HG02610 (cell line): ENCODE measurements at regions not wholly inside any gene's neighbourhood (a gene's known extent, or its start where the extent isn't known, plus 50 kb on each side); places are given as distances from the start of the nearest gene placed in this dataset.

Experiments used
- ATAC-seq: cut with Tn5 transposase; IDR thresholded peaks from one replicate; pipeline ENCODE4 v1.9.1; 2021; ENCODE audit warnings: mild to moderate bottlenecking, moderate library complexity; ENCODE audit not compliant: unreplicated experiment

DNA sequence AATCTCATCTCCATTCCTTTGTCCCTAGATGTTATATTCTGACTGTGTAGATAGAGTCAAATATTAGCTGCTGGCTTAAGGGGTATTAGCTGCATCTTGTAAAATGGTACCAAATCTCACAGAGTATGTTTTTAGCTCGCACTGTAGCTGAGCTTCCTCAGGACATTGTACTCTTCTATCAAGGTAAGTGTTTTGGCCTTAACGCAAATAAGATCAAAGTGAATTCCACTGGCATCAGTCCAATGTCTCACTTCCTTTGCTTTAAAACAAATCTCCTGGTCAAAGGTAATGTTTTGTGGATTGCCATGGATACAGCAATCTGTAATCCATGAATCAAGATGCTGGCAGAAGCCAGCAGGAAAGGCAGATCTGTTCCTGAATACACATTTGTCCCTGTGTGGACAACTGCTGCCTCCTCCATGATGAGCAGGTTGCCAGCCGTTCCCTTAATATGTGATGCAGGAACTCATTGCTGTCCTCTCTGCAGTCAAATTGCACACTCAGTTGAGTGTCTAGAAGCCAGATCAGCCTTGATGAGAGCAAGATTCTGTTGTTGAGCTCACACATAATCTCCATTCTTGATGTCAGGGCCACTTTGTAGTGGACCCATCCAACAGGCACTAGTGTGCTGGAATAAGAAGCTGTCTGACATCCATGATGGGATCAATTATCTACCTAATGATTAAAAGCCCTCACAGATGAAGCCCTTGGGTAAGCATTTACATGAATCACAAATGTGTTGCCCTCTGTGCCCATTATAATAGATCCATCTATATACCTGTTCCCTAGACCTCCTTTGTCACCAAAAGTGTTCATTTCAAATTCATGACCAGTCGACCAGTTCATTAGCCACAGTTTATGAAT, 96.6 kb upstream of the AGTR1 start:
- ATAC-seq: no peak

DNA sequence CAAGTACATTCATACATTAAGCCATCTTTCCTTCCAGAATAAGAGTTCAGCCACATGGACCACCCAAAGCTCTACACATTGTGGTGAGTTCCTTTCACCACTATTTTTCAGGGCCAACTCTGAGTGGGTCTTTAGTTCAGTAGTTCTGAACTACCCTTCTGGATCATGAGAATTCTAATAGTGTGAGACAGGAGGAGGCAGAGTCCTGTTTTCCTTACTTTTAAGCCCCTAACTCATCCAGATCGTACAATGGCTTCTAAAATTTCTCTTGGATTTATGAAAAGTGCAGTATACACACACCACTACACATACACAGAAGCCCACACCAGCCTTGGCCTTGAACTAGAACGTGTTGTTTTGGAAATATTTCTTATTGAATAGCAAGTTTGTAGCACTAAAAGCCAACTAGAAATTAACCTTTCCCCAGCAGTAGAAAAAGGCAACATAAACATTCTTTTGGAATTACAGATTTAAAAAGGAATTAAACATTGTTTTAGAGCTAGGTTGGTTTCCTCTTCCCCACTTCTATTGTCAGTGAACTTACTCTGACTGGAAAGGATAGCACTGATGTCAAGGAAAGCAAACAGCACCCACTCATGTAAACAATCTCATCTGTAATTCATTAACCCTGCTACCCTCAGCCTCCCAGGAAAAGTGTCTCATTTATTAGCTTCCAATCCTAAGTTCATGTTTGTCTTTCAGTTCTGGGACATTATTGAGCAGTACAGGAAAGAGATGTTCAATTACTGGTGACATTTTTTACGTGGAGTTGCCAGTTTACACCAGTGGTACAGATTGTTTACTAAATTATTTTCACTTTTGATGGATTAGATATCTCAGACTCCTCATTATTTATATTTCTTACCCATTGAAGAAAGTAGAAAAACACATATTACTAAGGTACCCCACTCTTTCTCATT, 95.7 kb upstream of the AGTR1 start:
- ATAC-seq: no peak

DNA sequence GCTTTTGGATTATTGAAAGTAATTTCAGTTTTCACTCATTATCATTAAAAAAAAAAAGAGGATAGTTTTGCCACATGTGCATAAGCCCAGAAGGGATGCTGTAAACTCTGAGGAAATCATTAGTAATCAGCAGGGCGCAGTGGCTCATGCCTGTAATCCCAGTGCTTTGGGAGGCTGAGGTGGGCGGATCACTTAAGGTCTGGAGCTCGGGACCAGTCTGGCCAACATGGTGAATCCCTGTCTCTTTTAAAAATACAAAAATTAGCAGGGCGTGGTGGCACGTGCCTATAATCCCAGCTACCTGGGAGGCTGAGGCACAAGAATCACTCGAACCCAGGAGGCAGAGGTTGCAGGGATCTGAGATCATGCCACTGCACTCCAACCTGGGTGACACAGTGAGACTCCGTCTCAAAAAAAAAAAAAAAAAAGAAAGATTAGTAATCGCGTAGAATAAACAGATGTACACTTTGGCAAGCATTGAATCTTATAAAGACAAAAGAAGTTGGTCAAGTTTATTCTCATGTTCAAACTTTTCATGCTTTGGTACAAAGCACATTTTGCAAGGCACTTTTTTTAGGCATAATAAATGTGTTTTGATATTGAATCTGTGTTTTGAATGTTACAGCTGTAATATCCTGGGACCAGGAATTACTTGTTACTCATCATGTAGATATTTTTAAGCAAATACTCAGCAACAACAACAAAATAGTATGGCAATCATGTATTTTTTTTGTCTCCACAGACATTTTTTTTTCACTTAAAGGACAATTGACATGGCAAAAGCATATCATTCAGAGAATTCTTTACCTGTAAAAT, 93.2 kb upstream of the AGTR1 start:
- no peak for ATAC-seq

DNA sequence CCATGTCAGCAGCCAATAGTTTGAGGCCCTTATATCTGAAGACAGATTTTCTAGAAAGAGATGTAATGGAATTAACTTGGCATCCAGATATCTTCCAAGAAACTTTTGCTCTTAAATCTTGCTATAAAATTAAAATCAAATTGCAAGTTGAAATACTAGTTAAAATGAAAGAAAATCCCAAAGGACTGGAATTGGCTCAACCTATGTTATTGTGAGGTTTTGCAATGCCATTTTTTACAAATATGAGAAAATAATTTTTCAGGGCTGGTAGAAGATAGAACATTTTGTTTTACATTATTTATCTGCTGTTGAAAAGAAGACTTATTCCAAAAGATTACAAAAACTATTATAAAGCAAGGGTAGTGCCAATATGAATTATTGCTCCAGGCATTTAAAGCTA, 92.2 kb upstream of the AGTR1 start:
- ATAC-seq: no peak

DNA sequence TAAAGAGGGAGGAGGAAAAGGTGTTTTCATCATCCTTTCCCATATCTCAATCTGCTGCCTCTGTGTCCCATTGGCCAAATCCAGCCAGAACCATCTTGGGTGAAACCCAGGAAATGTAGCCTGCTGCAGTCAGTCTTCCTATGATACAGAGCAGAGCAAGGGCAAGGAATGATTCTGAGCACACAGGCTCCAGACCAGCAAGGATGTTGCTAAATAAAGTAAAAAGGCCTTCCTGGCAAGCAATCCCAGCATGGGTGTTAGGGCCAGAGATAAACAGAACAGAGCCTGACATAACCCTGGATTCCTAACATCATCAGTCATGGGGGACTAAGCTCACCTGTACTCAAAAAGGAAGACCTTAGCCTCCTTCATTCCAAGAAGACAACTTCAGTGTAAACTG, 90.7 kb upstream of the AGTR1 start:
- ATAC-seq: no peak

DNA sequence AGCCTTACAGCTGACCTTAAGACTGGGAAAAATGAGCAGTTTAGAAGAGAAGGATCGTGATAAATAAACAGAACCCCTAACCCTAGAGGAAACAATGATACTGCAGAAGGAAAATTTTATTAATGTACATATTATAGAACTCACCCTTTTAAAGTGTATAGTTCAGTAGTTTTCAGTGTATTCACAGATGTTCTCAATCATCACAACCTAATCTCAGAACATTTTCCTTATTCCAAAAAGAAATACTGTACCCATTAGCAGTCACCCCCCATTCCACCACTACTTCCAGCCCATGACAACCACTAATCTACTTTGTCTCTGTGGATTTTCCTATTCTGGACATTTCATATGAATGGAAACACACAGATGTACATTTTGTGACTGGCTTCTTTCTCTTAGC, 90.2 kb upstream of the AGTR1 start:
- ATAC-seq: no peak

DNA sequence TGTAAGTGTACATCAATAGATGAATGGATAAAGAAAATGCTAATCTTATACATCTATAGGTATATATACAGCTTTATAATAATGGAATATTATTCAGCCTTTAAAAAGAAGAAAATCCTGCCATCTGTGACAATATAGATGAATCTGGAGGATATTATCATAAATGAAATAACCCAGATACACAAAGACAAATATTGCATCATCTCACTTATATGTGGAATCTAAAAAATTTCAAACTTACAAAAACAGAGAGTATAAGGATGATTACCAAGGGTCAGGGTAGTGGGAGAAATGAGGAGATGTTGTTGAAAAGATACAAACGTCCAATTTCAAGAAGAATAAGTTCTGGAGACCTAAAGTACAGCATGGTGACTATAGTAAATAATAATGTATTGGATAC, 85.4 kb upstream of the AGTR1 start:
- no peak for ATAC-seq

DNA sequence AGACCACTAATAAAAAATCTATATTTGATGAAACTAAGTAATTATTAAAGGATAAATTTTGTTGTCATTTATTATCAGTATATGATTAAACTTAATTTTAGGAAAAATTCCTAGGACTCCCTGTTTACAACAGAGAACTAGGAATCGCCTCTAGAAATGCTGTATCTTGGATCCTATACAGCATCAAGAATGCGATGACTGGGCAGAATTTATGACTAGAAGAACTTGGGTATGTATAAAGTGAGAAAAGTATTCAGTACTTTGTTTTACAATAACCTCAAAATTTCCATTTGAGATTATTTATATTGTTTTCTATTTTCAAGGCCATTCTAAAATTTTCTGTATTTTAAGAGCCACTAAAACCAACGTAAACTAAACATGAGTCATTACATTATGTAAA, 82.3 kb upstream of the AGTR1 start:
- ATAC-seq: no peak

DNA sequence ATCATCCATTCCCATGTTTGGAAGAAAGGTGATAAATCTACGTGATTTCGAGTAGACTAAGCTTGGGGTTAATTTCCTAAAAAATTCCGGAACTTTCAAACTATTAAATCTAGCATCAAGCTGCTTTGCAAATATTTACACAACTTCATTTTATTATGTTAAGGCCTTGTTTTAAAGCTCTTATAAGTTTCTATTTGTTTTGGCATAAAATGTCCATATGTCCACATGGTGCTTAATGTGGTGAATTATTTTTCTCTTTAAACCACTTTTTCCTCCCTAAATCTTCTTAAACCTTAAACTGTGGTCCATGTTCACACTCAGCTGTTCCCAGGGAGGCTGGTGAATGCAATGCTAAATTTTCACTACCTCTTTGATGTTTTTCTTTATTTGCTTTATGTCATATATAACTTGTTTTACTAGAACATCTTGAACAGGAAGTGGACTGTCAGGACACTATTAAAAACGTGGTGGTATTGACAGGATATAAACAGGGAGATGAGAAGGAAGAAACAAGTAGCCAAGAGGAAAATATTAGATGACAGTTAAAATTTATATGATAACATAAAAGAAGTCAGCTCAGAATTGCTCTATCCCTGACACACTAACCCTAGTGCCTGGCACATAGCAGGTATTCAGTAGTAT, 72.5 kb upstream of the AGTR1 start:
- ATAC-seq: no peak

DNA sequence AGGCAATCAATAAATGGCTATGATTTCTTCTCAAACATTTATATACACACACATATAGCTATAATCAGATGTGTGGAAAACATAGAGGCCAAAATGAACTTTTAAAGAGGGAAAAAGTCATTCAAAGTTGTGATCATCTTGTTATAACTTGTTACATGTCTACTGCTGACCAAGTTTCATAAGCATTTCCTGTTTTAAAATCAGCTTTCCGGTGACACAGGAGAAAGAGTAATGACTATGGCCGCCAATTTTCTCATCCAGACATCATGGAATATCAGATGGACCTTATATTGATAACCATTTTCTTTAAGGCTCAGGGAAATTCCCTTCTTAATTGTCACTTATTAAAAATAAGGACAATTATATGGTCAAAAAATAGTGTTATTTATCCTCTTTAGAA, 71.7 kb upstream of the AGTR1 start:
- ATAC-seq: no peak

DNA sequence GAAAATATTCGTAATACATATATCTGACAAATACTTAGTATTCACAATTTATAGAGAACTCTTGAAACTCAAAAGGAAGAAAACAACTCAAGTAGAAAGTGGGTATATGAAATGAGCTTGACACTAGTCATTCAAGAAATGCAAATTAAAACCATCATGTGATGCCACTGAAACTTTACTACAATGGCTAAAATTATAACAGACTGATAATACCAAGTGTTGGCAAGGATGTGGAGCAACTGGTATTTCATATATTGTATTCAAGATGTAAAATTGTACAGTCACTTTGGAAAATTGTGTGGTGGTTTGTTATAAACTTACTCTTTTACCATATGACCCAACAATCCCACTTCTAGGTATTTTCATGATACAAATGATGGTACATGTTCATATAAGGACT, 68.7 kb upstream of the AGTR1 start:
- ATAC-seq: no peak

DNA sequence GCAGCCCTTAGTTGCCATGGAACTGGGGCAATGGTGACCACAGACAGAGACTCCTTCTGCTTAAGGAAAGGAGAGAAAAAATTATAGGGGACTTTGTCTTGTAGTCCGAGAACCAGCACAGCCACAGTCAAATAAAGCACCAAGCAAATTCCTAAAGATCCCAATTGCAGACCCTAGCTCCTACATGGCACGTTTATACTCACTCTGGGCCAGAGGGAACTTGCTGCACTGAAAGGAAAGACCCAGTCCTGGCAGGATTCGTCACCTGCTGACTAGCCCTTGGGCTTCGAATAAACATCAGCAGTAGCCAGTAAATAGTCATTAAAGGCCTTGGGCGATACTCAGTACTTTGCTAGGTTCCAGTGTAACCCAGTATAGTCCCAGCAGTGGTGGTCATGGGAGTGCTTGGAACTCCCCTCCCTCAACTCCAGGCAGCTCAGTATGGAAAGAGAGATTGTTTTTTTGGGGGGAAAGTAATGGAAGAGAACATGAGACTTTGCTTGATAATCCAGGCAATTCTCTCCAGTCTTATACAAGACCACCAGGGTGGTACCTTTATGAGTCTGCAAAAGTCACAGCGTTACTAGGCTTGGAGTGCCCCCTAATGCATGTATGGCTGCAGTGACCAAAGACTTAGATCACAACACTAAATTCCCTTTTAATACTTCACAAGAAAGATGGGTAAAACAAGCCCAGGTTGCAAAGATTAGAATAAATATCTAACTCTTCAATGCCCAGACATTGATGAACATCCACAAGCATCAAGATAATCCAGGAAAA, 66.4 kb upstream of the AGTR1 start:
- ATAC-seq: no peak

DNA sequence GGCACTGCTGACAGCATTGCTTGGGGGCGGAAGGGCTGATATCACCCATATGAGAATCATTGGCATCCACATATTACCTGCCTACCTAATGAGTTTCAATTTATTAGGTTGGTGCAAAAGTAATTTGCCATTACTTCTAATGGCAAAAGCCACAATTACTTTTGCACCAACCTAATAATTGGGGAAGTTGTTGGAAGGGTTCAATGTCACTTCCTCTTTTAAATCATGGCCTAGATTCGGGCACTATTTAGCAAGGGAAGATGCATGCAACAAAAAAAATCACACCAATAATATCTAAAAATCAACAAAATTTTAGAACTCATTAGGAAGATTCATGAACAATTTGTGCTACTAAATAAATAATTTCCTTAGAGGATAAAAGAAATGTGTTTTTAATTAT, 56.0 kb upstream of the AGTR1 start:
- ATAC-seq: no peak

DNA sequence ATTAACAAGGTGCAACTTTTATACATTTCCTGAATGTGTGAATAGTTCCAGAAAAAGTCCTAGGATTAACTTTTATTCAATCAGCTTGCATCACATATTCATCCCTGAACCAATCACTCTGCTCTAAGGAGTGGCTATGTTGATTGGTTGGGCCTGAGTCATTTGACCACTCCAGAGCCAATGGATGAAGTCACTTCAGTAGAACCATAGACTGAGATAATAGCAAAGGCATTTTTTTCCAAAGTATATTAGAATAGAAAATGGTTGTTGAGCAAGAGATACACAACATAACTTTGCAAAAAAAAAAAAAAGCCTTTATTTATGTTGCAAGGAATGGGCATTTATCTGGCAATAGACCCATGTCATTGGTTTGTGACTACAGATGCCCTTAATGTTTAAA, 55.5 kb upstream of the AGTR1 start:
- no peak for ATAC-seq

DNA sequence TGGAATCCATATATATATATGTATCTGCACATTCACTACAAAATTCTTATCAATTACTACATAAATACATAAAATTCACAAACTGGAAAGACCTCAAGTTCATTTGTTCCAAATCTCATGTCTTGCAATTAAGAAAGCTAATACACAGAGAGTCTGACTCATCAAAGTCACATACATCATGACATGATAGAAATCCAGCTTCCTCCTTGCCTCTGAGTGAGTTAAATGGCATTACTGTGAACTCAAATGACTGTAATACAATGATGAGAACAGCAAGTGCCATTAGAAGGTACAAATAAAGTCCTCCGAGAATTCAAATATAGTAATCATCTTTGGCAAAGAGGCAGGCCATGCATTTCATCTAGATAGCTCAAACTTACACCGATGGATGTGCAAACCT, 55.1 kb upstream of the AGTR1 start:
- no peak for ATAC-seq

DNA sequence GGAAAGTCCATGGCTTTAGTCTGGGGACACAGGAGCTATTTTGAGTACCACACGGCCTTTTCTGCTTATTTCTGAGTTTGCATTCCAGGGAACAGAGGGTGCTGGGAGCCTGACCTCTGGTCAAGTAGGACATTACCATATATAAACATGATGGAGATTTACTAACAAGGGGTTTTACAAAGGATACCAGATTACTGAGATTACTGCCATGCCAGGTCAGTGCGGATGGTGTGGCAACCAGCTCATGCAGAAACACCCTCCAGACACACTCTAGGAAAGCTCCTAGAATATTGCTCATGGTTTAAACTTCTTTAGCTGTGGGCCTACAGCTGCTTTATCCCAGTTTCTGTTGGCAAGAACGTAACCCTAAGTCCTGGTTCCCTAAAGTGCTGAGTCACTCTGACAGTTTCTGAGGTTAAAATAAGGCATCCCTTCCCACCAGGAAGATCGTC, 54.3 kb upstream of the AGTR1 start:
- ATAC-seq: no peak

DNA sequence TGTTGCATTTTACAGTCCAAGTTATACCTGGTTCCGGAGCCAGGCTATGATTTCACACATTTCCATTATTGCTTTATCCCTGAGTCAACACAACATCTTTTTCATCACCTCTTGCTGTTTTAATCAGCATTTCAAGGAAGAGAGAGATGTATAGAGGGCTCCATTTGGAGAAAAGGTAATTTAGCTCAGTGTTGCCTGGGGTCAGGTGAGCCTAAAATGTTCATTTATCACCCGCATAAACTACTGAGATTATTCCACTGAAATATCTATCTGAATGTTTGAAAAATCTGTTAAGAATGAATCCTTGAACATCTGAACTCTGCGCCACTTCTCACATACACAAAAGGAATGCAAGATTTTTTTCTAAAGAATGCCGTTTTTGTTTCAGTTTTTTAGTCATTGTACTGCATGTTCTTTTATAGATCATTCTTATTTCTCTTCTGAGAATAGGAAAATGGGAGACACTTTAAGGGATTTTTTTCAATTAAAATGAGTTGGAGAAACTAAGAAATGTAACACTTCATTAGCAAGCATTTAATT, 51.5 kb upstream of the AGTR1 start:
- no peak for ATAC-seq
